ENCODE measurements at regions not wholly inside any gene's neighbourhood (a gene's known extent, or its start where the extent isn't known, plus 50 kb on each side); places are given as distances from the start of the nearest gene placed in this dataset.
"Not testable (repeated sequence)": the region's sequence is repeated elsewhere in the genome, so short reads cannot be mapped to it uniquely, and the experiment has no call there.

- no peak for DNase-seq (ENCODE audit: low read depth)
Measured at GRCh38 chr3:8311321-8311720, 190.3 kb upstream of the LMCD1 start.

DNA sequence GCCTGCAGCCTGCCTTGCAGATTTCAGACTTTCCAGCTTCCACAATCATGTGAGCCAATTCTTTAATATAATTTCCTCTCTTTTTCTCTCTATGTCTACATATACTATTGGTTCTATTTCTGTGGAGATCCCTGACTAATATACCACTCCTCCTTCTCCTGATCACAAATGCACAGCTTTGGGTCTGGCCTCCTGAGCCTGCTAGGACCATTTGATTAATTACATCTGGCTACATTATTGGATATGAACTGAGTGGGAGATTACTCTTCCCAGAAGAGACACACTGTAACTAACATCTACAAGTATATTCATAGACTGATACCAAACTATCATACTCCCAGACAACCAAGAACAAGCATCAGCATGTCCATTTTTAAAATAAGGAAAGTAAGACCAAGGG, 188.9 kb upstream of the LMCD1 start:
- DNase-seq (ENCODE audit: low read depth), result no peak

GRCh38 chr3:8313560-8314267, 187.9 kb upstream of the LMCD1 start:
- DNase-seq (ENCODE audit: low read depth), result no peak

- DNase-seq (ENCODE audit: low read depth), result not testable (repeated sequence)
Measured at GRCh38 chr3:8315526-8315925, 186.1 kb upstream of the LMCD1 start.

DNA sequence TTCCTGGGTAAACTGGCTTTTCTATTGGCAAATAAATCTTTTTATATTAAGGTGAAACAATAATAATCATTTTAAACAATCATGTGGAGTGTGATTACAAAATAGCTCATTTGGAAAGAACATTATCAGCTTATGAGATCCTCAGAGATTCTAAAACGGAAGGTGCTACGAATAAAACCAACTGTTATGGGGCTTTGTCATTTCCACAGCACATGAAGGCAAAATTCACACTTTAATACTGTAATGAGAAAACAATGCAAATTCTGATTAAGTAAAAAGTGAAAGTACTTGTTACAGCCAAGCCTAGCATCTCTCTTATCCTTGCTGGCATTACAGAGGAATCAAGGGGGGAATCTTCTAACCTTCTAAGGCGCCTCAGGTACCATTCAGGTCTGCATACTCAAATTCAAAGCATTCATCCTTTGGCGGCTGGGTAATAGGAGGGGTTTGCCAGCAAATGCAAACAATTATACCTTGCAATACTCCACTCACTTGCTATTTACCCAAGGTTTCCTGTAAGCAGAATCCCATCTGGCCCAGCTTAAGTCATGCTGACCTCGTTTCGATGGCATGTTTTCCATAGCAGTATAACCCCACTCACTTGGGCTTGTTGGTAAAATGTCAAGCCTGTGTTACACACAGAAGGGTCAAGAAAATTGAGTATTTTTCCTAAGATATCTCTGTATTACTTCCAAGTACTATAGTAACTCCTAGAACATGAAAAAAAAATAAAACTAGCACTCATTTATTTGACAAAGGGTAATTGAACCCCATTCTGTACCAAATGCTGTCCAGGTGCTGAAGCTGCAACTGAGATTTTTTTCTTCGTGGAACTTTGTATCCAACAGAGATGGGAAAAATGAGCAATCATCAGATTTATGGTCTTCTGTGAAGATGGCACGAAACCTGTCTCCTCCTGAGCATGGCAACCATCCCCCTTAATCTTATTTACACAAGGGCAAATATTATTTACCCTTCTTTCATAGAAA, 183.7 kb upstream of the LMCD1 start:
- DNase-seq (ENCODE audit: low read depth), result no peak

GRCh38 chr3:8319935-8320634, 181.5 kb upstream of the LMCD1 start:
- DNase-seq (ENCODE audit: low read depth), result no peak

DNA sequence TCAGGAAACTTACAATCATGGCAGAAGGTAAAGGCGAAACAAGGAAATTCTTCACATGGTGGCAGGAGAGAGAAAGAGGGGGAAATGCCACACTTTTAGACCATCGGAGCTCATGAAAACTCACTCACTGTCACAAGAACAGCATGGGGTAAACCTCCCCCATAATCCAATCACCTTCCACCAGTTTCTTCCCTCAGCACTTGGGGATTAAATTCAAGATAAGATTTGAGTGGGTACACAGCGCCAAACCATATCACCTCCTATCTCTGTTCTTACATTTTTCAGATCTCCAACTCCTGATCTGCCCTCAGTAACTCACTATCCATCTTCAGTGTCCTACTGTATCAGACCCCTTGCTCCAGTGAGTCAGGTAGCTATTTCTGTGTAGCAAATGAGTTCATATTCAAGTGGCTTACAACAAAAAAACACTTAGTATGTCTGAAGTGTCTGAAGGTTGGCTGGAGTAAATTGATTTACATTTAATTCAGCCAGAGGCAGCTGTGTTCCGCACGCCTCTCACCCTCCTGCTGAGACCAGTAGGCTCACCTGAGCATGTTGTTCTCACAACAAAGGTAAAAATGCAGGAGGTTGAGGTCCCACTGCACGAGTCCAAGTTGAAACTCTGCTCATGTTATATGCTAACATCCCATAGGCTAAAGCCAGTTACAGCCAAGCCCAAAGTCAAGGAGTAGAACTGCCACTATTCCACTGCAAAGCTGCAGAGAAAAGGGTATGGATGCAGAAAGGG, 180.7 kb upstream of the LMCD1 start:
- DNase-seq (ENCODE audit: low read depth), result no peak

DNA sequence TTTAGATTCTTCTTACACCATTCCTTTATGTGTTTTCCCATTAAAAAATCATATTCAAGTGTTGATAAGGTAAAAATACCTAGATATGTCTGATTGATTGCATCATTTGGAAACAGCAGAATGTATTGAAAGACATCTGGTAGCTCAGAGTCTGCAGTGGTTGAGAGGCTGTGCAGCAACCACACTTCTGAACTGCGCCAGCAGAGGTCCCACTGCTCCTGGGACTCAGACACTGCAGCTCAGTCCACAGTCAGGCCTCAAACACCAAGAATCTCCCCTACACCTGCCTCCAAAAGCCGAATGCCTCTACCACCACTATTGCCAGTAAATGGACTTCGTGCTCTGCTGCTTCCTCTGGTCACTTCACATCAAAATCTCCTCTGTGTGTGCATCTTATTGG, 176.9 kb upstream of the LMCD1 start:
- peak; percentile 14 for DNase-seq (ENCODE audit: low read depth)

DNA sequence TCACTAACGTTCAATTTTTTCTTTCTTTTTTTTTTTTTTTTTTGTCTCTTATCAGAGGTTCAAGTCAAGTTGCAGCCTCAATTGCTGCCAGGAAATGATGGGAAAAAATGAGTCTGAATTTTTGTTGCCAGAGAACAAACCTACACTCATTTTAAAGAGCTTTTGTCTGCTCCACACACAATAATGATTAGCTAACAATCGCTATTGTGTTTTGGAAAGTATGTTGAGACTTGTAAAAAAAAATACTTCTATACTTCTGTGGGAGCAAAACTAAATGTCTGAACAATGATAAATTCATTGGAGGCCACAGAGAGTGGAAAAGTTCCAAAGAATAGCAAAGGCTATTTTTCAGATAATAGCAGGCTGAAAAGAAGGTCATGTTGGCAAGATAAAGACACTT, 176.3 kb upstream of the LMCD1 start:
- no peak for DNase-seq (ENCODE audit: low read depth)

DNA sequence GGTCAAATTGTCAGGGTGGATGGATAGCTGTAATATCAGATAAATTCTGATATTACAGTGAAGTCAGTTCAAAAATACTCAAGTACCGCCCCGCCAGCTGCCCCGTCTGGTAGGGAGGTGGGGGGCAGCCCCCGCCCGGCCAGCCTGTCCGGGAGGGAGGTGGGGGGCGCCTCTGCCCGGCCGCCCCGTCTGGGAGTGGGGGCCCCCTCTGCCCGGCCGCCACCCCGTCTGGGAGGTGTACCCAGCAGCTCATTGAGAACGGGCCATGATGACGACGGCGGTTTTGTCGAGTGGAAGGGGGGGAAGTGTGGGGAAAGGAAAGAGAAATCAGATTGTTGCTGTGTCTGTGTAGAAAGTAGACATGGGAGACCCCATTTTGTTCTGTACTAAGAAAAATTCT, 175.8 kb upstream of the LMCD1 start:
- not testable (repeated sequence) for DNase-seq (ENCODE audit: low read depth)

- no peak for DNase-seq (ENCODE audit: low read depth)
Measured at GRCh38 chr3:8327739-8328138, 173.9 kb upstream of the LMCD1 start.

GRCh38 chr3:8328967-8329366, 172.7 kb upstream of the LMCD1 start:
- DNase-seq (ENCODE audit: low read depth), result no peak

DNA sequence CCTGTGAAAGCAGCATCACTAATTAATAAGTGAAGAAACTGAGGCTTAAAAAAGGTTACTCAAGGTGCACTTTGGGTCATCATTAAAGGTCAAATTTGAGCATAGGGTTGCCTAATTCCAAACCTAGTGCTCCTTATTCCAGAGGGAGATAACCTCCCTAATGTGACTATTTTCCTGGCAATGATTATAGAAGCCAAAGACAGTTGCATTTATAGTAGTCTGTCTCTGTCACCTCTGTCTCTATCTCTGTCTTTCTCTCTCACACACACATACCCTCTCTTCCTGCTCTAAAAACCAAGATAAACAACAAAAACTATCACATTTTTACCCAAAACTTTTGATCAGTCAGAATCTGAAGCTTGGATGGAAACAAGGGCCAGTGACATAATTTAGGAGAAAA, 172.0 kb upstream of the LMCD1 start:
- DNase-seq (ENCODE audit: low read depth), result no peak

DNA sequence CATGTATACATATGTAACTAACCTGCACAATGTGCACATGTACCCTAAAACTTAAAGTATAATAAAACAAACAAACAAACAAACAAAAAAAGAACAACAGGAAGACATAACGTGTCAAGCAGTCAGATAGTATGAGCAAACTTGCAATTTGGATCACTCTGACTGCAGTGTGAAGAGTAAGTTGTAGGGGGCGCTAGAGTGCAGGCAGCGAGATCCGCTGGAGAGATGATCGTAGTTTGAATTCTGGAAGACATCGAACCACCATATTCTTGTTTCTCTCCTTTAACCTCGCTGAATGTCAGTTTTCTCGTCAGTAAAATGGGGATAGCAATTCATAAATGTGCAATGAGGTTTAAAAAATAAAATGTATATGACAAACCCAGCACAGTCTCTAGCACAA, 165.2 kb upstream of the LMCD1 start:
- no peak for DNase-seq (ENCODE audit: low read depth)

DNA sequence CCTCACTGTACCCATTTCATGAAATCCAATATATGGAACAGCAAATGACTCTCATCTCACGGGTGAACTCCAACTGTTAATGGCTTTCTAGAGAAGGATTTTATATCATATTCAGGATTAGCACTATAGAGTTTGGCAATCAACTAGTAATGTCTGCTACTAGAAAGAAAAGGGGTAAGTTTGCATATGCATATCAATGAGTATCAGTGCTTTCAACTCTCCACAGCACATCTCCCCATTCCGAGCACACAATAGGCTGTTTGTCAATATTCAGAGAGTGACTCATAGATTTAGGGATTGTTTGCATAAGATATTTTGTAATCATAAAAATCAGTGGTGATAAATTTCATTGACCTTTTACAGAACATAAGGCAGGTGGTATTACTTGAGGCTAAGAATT, 163.2 kb upstream of the LMCD1 start:
- no peak for DNase-seq (ENCODE audit: low read depth)

DNA sequence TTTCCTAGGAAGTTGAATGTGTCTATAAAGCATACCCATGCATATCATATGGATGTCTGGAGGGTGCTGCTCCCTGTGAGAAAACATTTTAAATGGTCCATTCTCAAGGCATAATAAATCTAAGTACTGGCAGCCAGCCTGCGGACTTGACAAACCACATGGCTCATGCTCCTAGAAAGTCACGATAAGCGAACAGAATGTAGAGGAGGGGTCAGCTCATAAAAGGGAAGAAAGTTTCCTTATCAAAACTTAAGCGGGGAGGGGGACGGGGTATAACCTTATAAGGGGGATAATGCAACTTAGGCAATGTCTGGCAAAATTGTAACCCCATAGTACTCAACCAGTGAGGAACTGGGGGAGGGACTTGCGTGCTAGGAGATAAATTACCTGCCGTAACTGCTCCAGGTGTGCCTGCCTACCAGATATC, 159.8 kb upstream of the LMCD1 start:
- no peak for DNase-seq (ENCODE audit: low read depth)

GRCh38 chr3:8343058-8343457, 158.6 kb upstream of the LMCD1 start:
- DNase-seq (ENCODE audit: low read depth), result no peak

DNA sequence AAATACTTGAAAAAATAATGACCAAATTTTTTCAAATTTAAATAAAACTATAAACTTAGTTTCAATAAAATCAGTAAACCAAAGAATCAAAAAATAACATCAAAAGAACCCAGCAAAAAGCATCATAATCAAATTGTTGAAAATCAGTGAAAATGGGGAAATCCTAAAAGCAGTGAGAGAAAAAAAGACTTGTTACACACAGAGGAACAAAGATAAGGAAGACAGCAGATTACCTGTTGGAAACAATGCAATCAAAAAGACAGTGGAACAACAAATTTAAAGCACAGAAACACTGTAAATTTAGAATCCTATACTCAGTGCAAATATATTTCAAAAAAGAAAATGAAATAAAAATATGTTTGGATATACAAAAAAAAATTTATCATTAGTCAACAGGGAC, 156.2 kb upstream of the LMCD1 start:
- no peak for DNase-seq (ENCODE audit: low read depth)

GRCh38 chr3:8348076-8348475, 153.5 kb upstream of the LMCD1 start:
- DNase-seq (ENCODE audit: low read depth), result no peak

GRCh38 chr3:8352475-8352874, 149.1 kb upstream of the LMCD1 start:
- DNase-seq (ENCODE audit: low read depth), result no peak

- DNase-seq (ENCODE audit: low read depth), result no peak
Measured at GRCh38 chr3:8353364-8353763, 148.3 kb upstream of the LMCD1 start.

GRCh38 chr3:8355346-8355745, 146.3 kb upstream of the LMCD1 start:
- DNase-seq (ENCODE audit: low read depth), result no peak

Measured in stimulated activated CD8-positive, alpha-beta memory T cell treated with anti-CD3 and anti-CD28 coated beads, Interleukin-12 subunit alpha, Interleukin-12 subunit beta, amount 100 ng/mL, for 1 hour (primary cell).